CD14-positive monocyte (primary cell): ENCODE measurements at regions not wholly inside any gene's neighbourhood (a gene's known extent, or its start where the extent isn't known, plus 50 kb on each side); places are given as distances from the start of the nearest gene placed in this dataset.

Source experiments
- DNase-seq, 3 donors: peaks; one replicate each; pipeline ENCODE4 v3.0.0-alpha.2; 2011 to 2022
- H2AFZ ChIP-seq: 2 replicates; pipeline ENCODE4 v1.6.0; 2012; ENCODE audit warnings: mild to moderate bottlenecking, low read depth, low read length, inconsistent platforms; ENCODE audit not compliant: insufficient read depth, poor library complexity, severe bottlenecking
- H3K27ac ChIP-seq, 2 donors: 1 replicate in 1 of 2; 2 replicates in 1 of 2; pipeline ENCODE4 v1.5.1; 2012 to 2013; ENCODE audit warnings: low read length in 2 of 2, control low read depth in 1 of 2, inconsistent platforms in 1 of 2, low read depth in 1 of 2, mild to moderate bottlenecking in 1 of 2
- H3K27me3 ChIP-seq, 2 donors: one replicate each; pipeline versions ENCODE4 v1.6.0 to v1.6.1; 2011 to 2013; ENCODE audit warnings: low read length in 2 of 2; ENCODE audit not compliant: control insufficient read depth in 2 of 2, insufficient read depth in 2 of 2
- H3K36me3 ChIP-seq, 2 donors: replicated peaks in 1 of 2; 1 replicate in 1 of 2; 2 replicates in 1 of 2; pipeline versions ENCODE4 v1.5.1 to v1.6.1; 2012 to 2013; ENCODE audit warnings: low read length in 2 of 2, control low read depth in 1 of 2, inconsistent platforms in 1 of 2, mild to moderate bottlenecking in 1 of 2; ENCODE audit not compliant: insufficient read depth in 2 of 2, control insufficient read depth in 1 of 2
- H3K4me1 ChIP-seq, 2 donors: 1 replicate in 1 of 2; 2 replicates in 1 of 2; pipeline versions ENCODE4 v1.5.1 to v1.6.1; 2012 to 2013; ENCODE audit warnings: low read length in 2 of 2, control low read depth in 1 of 2, inconsistent platforms in 1 of 2, mild to moderate bottlenecking in 1 of 2, moderate library complexity in 1 of 2; ENCODE audit not compliant: insufficient read depth in 2 of 2, control insufficient read depth in 1 of 2
- H3K4me2 ChIP-seq: replicated peaks from 2 replicates; pipeline ENCODE3; 2012; ENCODE audit warnings: low read length, moderate library complexity, mild to moderate bottlenecking; ENCODE audit not compliant: poor library complexity, severe bottlenecking; ENCODE audit errors: extremely low read depth
- H3K4me3 ChIP-seq, 3 experiments: fragments of 200-600 bp in 1 of 3; sonication (generic) in 1 of 3; replicated peaks in 1 of 3; 1 replicate in 2 of 3; 2 replicates in 1 of 3; pipeline ENCODE4 v1.5.1; 2011 to 2013; ENCODE audit warnings: low read length in 3 of 3, mild to moderate bottlenecking in 3 of 3, control low read depth in 2 of 3, low read depth in 2 of 3, inconsistent platforms in 1 of 3, moderate library complexity in 1 of 3
- H3K79me2 ChIP-seq: 2 replicates; pipeline ENCODE4 v1.6.0; 2012; ENCODE audit warnings: mild to moderate bottlenecking, control low read depth, inconsistent platforms, low read length, moderate library complexity; ENCODE audit not compliant: insufficient read depth
- H3K9ac ChIP-seq: 2 replicates; pipeline ENCODE4 v1.6.0; 2017; ENCODE audit warnings: low read length, mild to moderate bottlenecking; ENCODE audit not compliant: insufficient read depth, poor library complexity, severe bottlenecking
- H3K9me3 ChIP-seq, 2 donors: replicated peaks in 1 of 2; 1 replicate in 1 of 2; 2 replicates in 1 of 2; pipeline versions ENCODE4 v1.5.1 to v1.6.1; 2012 to 2013; ENCODE audit warnings: low read length in 2 of 2, control low read depth in 1 of 2; ENCODE audit not compliant: control insufficient read depth in 1 of 2, insufficient read depth in 1 of 2
- H4K20me1 ChIP-seq: 2 replicates; pipeline ENCODE4 v1.6.0; 2012; ENCODE audit warnings: mild to moderate bottlenecking, low read length, control low read depth, moderate library complexity; ENCODE audit not compliant: insufficient read depth
- H3K27ac Mint-ChIP-seq, 7 donors: one replicate each; pipeline ENCODE4 v1.8.0; 2020; ENCODE audit warnings: mild to moderate bottlenecking in 7 of 7, mixed read lengths in 7 of 7, moderate library complexity in 6 of 7, inconsistent platforms in 2 of 7
- H3K27me3 Mint-ChIP-seq, 3 donors: one replicate each; pipeline ENCODE4 v1.8.0; 2021 to 2022; ENCODE audit warnings: low read depth in 3 of 3, mild to moderate bottlenecking in 3 of 3, mixed read lengths in 3 of 3, moderate library complexity in 3 of 3, inconsistent platforms in 1 of 3
- H3K36me3 Mint-ChIP-seq, 2 donors: one replicate each; pipeline ENCODE4 v1.8.0; 2020; ENCODE audit warnings: mixed read lengths in 2 of 2, inconsistent platforms in 1 of 2, mild to moderate bottlenecking in 1 of 2
- H3K4me1 Mint-ChIP-seq: one replicate; pipeline ENCODE4 v1.8.0; 2020; ENCODE audit warnings: mild to moderate bottlenecking, mixed read lengths
- H3K4me3 Mint-ChIP-seq, 2 donors: one replicate each; pipeline ENCODE4 v1.8.0; 2020; ENCODE audit warnings: mild to moderate bottlenecking in 2 of 2, mixed read lengths in 2 of 2, moderate library complexity in 1 of 2
- H3K9me3 Mint-ChIP-seq, 7 donors: one replicate each; pipeline ENCODE4 v1.8.0; 2020 to 2022; ENCODE audit warnings: mixed read lengths in 7 of 7, mild to moderate bottlenecking in 6 of 7, moderate library complexity in 6 of 7, inconsistent platforms in 2 of 7
- CTCF ChIP-seq: fragments of 200-600 bp; IDR thresholded peaks from one replicate; pipeline ENCODE4 v1.8.0; 2022; ENCODE audit warnings: antibody characterized with exemption, mild to moderate bottlenecking
- WGBS: methylation state at CpG from one replicate; pipeline ENCODE4 v1.1.5; 2013; ENCODE audit warnings: missing lambda C conversion rate; ENCODE audit not compliant: insufficient coverage; 5-methylcytosine and 5-hydroxymethylcytosine counted together
- intact Hi-C, 2 donors: fragments of 100-400 bp; cut with micrococcal nuclease; formaldehyde crosslinking; loops; one replicate each; pipeline versions ENCODE4 v1.15.0 to v1.15.1; 2023

GRCh38 chr11:69926376-69927050 is 107.3 kb upstream of the FGF3 start:
- no peaks in the 10 kb centered on the region for H3K79me2 ChIP-seq
- intact Hi-C loops = no loop called here
- no peaks in the 10 kb centered on the region for H4K20me1 ChIP-seq
- no peaks in the 10 kb centered on the region for H3K4me1 ChIP-seq
- Mint-ChIP-seq H3K27ac (no peak overlapping the region), H3K4me1 (no peaks in the 10 kb centered on the region), H3K27me3 (peaks cover 39 to 43% (median 43%) of the 10 kb centered on the region in 3 donors), H3K9me3 (peaks cover 2 to 11% (median 5%) of the 10 kb centered on the region in 7 donors), H3K36me3 (no peaks in the 10 kb centered on the region), H3K4me3 (peak overlapping the region in 1 of 2 donors; percentile 69)
- no peak overlapping the region for H3K9ac ChIP-seq
- no peaks in the 10 kb centered on the region for H3K36me3 ChIP-seq
- no peak for DNase-seq
- H3K27me3 ChIP-seq = peaks cover 14 to 23% of the 10 kb centered on the region in 2 donors
- WGBS = 9% methylated on average over 9 of the region's 15 CpGs
- no peak overlapping the region for H2AFZ ChIP-seq
- H3K27ac ChIP-seq = no peak overlapping the region
- TF ChIP-seq CTCF = no peak
- H3K9me3 ChIP-seq = no peaks in the 10 kb centered on the region
- H3K4me3 ChIP-seq = no peak overlapping the region
- no peak overlapping the region for H3K4me2 ChIP-seq

GRCh38 chr11:69928121-69928520 is 108.9 kb upstream of the FGF3 start:
- Histone ChIP-seq H3K27me3 (peaks cover 14 to 23% of the 10 kb centered on the region in 2 donors), H3K4me2 (no peak overlapping the region), H3K36me3 (no peaks in the 10 kb centered on the region), H3K79me2 (no peaks in the 10 kb centered on the region), H3K4me3 (no peak overlapping the region), H2AFZ (no peak overlapping the region), H3K4me1 (no peaks in the 10 kb centered on the region), H4K20me1 (no peaks in the 10 kb centered on the region), H3K27ac (no peak overlapping the region), H3K9me3 (no peaks in the 10 kb centered on the region), H3K9ac (no peak overlapping the region)
- no peak for TF ChIP-seq CTCF
- H3K27me3 Mint-ChIP-seq = peaks cover 39 to 46% (median 43%) of the 10 kb centered on the region in 3 donors
- no peaks in the 10 kb centered on the region for H3K36me3 Mint-ChIP-seq
- no peak for DNase-seq
- H3K9me3 Mint-ChIP-seq = peaks cover 2 to 11% (median 5%) of the 10 kb centered on the region in 7 donors
- no peak overlapping the region for H3K4me3 Mint-ChIP-seq
- WGBS = 91% methylated on average over 4 of the region's 9 CpGs
- intact Hi-C loops = no loop called here
- H3K27ac Mint-ChIP-seq = no peak overlapping the region
- no peaks in the 10 kb centered on the region for H3K4me1 Mint-ChIP-seq
